ENCODE measurements at regions not wholly inside any gene's neighbourhood (a gene's known extent, or its start where the extent isn't known, plus 50 kb on each side); places are given as distances from the start of the nearest gene placed in this dataset.

DNA sequence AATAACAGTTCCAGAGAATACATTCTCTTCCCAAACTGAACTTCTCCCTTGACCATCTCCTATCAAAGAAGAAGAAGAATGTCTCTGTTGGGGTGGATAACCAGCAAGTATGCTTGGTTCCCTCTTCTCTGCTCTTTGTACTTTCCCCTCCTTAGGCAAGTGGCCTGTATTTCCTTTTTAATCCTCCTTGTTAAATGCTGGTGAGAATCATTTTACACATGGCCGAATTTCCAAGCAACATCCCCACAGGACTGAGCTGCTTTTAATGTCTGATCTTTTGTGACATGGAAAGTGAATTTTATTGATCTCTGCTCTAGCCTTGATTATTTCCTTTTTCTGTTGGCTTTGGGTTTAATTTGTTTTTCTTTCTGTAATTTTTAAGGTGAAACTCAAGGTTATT lies 336.7 kb downstream of the DUSP10 start:
- H3K4me1 ChIP-seq (ENCODE audit: insufficient read depth), result no peaks in the 10 kb centered on the region
- H3K4me3 ChIP-seq, result no peak overlapping the region
- H3K9me3 ChIP-seq, result no peaks in the 10 kb centered on the region
- intact Hi-C loops (cut with DNase I), result no loop called here
- TF ChIP-seq CTCF (IDR thresholded peaks at IDR 0.05), result no peak
- TF ChIP-seq POLR2A (IDR thresholded peaks at IDR 0.05), result no peak
- no peak for TF ChIP-seq EP300 (IDR thresholded peaks at IDR 0.05)
- no peaks in the 10 kb centered on the region for H3K36me3 ChIP-seq
- no peak overlapping the region for H3K27ac ChIP-seq
- H3K27me3 ChIP-seq, result no peaks in the 10 kb centered on the region
- WGBS, 3 donors, result 69 to 89% (median 78%) methylated on average over 1 of the region's 1 CpG
- DNase-seq, result no peak

DNA sequence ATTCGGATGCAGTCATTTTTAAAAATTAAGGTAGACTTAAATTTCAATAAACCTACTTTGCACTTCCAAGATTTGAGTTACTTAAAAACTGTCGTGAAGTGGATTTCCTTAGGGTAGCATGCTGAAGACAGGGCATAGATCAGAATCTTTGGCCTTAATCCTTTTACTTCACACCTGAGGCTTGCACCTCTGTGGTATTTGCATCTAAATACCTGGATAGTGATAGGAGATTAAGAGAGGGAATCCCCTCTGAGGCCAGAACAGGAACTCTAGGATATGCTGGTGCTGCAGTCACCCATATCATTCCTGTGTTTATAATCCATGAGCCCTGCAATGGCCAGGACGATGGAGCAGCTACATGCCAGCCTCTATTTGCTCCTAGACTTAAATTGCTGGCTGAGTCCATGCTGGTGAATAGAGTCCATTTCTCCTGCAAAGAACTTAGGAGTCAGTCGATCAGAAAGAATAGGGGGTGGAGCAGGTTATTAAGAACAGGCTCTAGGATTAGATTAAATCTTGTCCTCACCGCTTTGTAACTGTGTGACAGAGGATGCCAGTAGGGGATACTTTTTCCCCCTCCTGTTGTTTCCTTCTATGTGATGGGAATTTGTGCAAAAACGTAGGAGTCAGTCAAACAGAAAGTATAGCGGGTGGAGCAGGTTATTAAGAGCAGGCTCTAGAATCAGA lies 333.6 kb downstream of the DUSP10 start:
- intact Hi-C loops (cut with DNase I), result no loop called here
- no peaks in the 10 kb centered on the region for H3K27me3 ChIP-seq
- no peak for TF ChIP-seq CTCF (IDR thresholded peaks at IDR 0.05)
- no peak for TF ChIP-seq EP300 (IDR thresholded peaks at IDR 0.05)
- no peak for TF ChIP-seq POLR2A (IDR thresholded peaks at IDR 0.05)
- no peak overlapping the region for H3K4me3 ChIP-seq
- no peaks in the 10 kb centered on the region for H3K9me3 ChIP-seq
- 53 to 73% (median 69%) methylated on average over 7 of the region's 7 CpGs for WGBS, 3 donors
- no peak for DNase-seq
- H3K27ac ChIP-seq, result no peak overlapping the region
- no peaks in the 10 kb centered on the region for H3K36me3 ChIP-seq
- no peaks in the 10 kb centered on the region for H3K4me1 ChIP-seq (ENCODE audit: insufficient read depth)

- DNase-seq, result no peak
- Histone ChIP-seq H3K4me1 (ENCODE audit: insufficient read depth) (no peaks in the 10 kb centered on the region), H3K27me3 (no peaks in the 10 kb centered on the region), H3K9me3 (no peaks in the 10 kb centered on the region), H3K27ac (no peak overlapping the region), H3K4me3 (no peak overlapping the region), H3K36me3 (no peaks in the 10 kb centered on the region)
- TF ChIP-seq CTCF (IDR thresholded peaks at IDR 0.05) (no peak), EP300 (IDR thresholded peaks at IDR 0.05) (no peak), POLR2A (IDR thresholded peaks at IDR 0.05) (no peak)
- intact Hi-C loops (cut with DNase I), result no loop called here
- WGBS, 3 donors, result 66 to 81% (median 79%) methylated on average over 3 of the region's 3 CpGs
These were observed 330.6 kb downstream of the DUSP10 start for GRCh38 chr1:221411283-221411682.

GRCh38 chr1:221414772-221415539 lies 326.9 kb downstream of the DUSP10 start:
- Histone ChIP-seq H3K9me3 (no peaks in the 10 kb centered on the region), H3K27me3 (no peaks in the 10 kb centered on the region), H3K4me3 (no peak overlapping the region), H3K27ac (no peak overlapping the region), H3K4me1 (ENCODE audit: insufficient read depth) (no peaks in the 10 kb centered on the region), H3K36me3 (no peaks in the 10 kb centered on the region)
- intact Hi-C loops (cut with DNase I), result no loop called here
- no peak for DNase-seq
- TF ChIP-seq CTCF (IDR thresholded peaks at IDR 0.05) (no peak), POLR2A (IDR thresholded peaks at IDR 0.05) (no peak), EP300 (IDR thresholded peaks at IDR 0.05) (no peak)
- WGBS, 3 donors, result 45 to 51% (median 49%) methylated on average over 8 of the region's 8 CpGs
